ENCODE measurements at regions not wholly inside any gene's neighbourhood (a gene's known extent, or its start where the extent isn't known, plus 50 kb on each side); places are given as distances from the start of the nearest gene placed in this dataset.
"Not testable (repeated sequence)": the region's sequence is repeated elsewhere in the genome, so short reads cannot be mapped to it uniquely, and the experiment has no call there.

GRCh38 chr14:55858604-55859003, 259.6 kb upstream of the PELI2 start:
- FAIRE-seq (no peak), DNase-seq (ENCODE audit: low read depth, low spot score) (no peak)
- no TSS peak for BruUV-seq (replicated peaks)
- Histone ChIP-seq H4K20me1 (replicated peaks; ENCODE audit: control insufficient read depth, extremely low read depth, insufficient read depth, low read length) (no peaks in the 10 kb centered on the region), H3K9me3 (replicated peaks; ENCODE audit: control insufficient read depth, insufficient read depth, low read length) (no peaks in the 10 kb centered on the region), H3K4me3 (replicated peaks in 1 of 3; ENCODE audit: insufficient read depth in 1 of 3, low read depth in 1 of 3, low read length in 3 of 3) (no peak overlapping the region), H3K27me3 (ENCODE audit: control insufficient read depth in 2 of 2, insufficient read depth in 2 of 2, low read length in 2 of 2) (no peaks in the 10 kb centered on the region), H3K4me2 (ENCODE audit: insufficient read depth, low read length) (no peak overlapping the region), H3K4me1 (ENCODE audit: control insufficient read depth, extremely low read depth, insufficient read depth, low read length) (no peaks in the 10 kb centered on the region), H3K9me1 (replicated peaks; ENCODE audit: control insufficient read depth, extremely low read depth, insufficient read depth, low read length) (no peaks in the 10 kb centered on the region), H2AFZ (ENCODE audit: low read depth, low read length) (no peak overlapping the region), H3K9ac (replicated peaks; ENCODE audit: extremely low read depth, insufficient read depth, low read length) (no peak overlapping the region), H3K36me3 (ENCODE audit: control insufficient read depth in 2 of 2, extremely low read depth in 1 of 2, insufficient read depth in 2 of 2, low read length in 2 of 2) (no peaks in the 10 kb centered on the region), H3K27ac (ENCODE audit: insufficient read depth, low read depth, low read length) (no peak overlapping the region), H3K79me2 (ENCODE audit: control insufficient read depth, insufficient read depth, low read length) (no peaks in the 10 kb centered on the region)
- ChIA-PET CTCF (no interaction called here), POLR2A (no interaction called here)
- TF ChIP-seq JUN (IDR thresholded peaks at IDR 0.05; ENCODE audit: borderline replicate concordance, insufficient read depth, insufficient read length, low read depth) (no peak), MYC (IDR thresholded peaks at IDR 0.05; ENCODE audit: low read depth, low read length) (no peak), EZH2 (IDR thresholded peaks at IDR 0.05; ENCODE audit: borderline replicate concordance, low read depth, low read length, severe bottlenecking) (no peak), POLR2A (IDR thresholded peaks at IDR 0.05; ENCODE audit: low read depth, low read length) (no peak), POLR2AphosphoS5 (IDR thresholded peaks at IDR 0.05; ENCODE audit: insufficient read depth, low read depth, low read length) (no peak), GATA2 (IDR thresholded peaks at IDR 0.05; ENCODE audit: insufficient read depth, insufficient read length, low read depth, low read length) (no peak), FOS (IDR thresholded peaks at IDR 0.05; ENCODE audit: borderline replicate concordance, insufficient read depth, low read length) (no peak), MAX (IDR thresholded peaks at IDR 0.05; ENCODE audit: insufficient read depth, insufficient read length) (no peak)
- TF ChIP-seq, protein P1, sequence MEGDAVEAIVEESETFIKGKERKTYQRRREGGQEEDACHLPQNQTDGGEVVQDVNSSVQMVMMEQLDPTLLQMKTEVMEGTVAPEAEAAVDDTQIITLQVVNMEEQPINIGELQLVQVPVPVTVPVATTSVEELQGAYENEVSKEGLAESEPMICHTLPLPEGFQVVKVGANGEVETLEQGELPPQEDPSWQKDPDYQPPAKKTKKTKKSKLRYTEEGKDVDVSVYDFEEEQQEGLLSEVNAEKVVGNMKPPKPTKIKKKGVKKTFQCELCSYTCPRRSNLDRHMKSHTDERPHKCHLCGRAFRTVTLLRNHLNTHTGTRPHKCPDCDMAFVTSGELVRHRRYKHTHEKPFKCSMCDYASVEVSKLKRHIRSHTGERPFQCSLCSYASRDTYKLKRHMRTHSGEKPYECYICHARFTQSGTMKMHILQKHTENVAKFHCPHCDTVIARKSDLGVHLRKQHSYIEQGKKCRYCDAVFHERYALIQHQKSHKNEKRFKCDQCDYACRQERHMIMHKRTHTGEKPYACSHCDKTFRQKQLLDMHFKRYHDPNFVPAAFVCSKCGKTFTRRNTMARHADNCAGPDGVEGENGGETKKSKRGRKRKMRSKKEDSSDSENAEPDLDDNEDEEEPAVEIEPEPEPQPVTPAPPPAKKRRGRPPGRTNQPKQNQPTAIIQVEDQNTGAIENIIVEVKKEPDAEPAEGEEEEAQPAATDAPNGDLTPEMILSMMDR (IDR thresholded peaks at IDR 0.05; ENCODE audit: extremely low read depth in 1 of 2, insufficient read depth in 1 of 2, low read depth in 1 of 2, low read length in 2 of 2): no peak
- dilution Hi-C loops (cut with MboI; ENCODE audit: extremely low pct_ligation_motif_present, low sequenced_read_pairs): no loop called here
- intact Hi-C loops (cut with micrococcal nuclease): no loop called here

DNA sequence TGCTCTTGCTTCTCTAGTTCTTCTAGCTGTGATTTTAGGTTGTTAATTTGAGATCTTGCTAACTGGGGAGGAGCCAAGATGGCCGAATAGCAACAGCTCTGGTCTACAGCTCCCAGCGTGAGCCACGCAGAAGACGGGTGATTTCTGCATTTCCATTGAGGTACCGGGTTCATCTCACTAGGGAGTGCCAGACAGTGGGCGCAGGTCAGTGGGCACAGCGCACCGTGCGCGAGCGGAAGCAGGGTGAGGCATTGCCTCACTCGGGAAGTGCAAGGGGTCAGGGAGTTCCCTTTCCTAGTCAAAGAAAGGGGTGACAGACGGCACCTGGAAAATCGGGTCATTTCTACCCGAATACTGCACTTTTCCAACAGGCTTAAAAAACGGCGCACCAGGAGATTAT, 256.6 kb upstream of the PELI2 start:
- dilution Hi-C loops (cut with MboI; ENCODE audit: extremely low pct_ligation_motif_present, low sequenced_read_pairs); FAIRE-seq; CTCF ChIA-PET: not testable (repeated sequence)

More for the DNA sequence above, 256.6 kb upstream of the PELI2 start:
- POLR2A ChIA-PET; H3K9me3 ChIP-seq (replicated peaks; ENCODE audit: control insufficient read depth, insufficient read depth, low read length); H3K79me2 ChIP-seq (ENCODE audit: control insufficient read depth, insufficient read depth, low read length); H3K4me1 ChIP-seq (ENCODE audit: control insufficient read depth, extremely low read depth, insufficient read depth, low read length); H3K9ac ChIP-seq (replicated peaks; ENCODE audit: extremely low read depth, insufficient read depth, low read length); H3K27ac ChIP-seq (ENCODE audit: insufficient read depth, low read depth, low read length); H3K4me2 ChIP-seq (ENCODE audit: insufficient read depth, low read length); H3K36me3 ChIP-seq (ENCODE audit: control insufficient read depth in 2 of 2, extremely low read depth in 1 of 2, insufficient read depth in 2 of 2, low read length in 2 of 2); DNase-seq (ENCODE audit: low read depth, low spot score); H3K9me1 ChIP-seq (replicated peaks; ENCODE audit: control insufficient read depth, extremely low read depth, insufficient read depth, low read length); H4K20me1 ChIP-seq (replicated peaks; ENCODE audit: control insufficient read depth, extremely low read depth, insufficient read depth, low read length); BruUV-seq (replicated peaks); H2AFZ ChIP-seq (ENCODE audit: low read depth, low read length); H3K4me3 ChIP-seq (replicated peaks in 1 of 3; ENCODE audit: insufficient read depth in 1 of 3, low read depth in 1 of 3, low read length in 3 of 3); H3K27me3 ChIP-seq (ENCODE audit: control insufficient read depth in 2 of 2, insufficient read depth in 2 of 2, low read length in 2 of 2): not testable (repeated sequence)
- intact Hi-C loops (cut with micrococcal nuclease): loop anchor here (10.0 kb wide), 1 partner anchor 253 kb away; the partner anchor contains the start of gene PELI2
